ENCODE measurements at regions not wholly inside any gene's neighbourhood (a gene's known extent, or its start where the extent isn't known, plus 50 kb on each side); places are given as distances from the start of the nearest gene placed in this dataset.

DNA sequence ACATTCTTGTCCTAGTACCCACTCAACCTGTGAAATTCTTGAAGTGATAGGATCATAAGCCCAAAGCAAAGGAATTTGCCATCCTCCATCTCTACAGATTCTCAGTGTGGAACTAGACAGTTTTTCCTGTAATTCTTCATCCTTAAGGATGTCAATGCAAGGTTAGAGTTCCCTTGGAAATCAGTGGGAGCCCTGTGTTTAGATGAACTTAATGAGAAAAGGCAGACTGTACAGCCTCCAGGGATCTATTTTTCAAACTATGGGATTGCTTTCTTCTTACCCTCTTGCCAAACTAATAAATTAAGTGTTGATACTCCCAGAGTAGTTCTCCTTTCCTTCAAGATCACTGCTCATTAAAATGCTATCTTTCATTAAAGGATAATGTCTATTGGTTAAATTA, 78.1 kb upstream of the OLFM3 start:
- no peak for TF ChIP-seq POLR2A (IDR thresholded peaks at IDR 0.05; ENCODE audit: low read depth, low read length)
- TF ChIP-seq TAF1 (IDR thresholded peaks at IDR 0.05; ENCODE audit: borderline replicate concordance, low read depth, low read length) = no peak
- no peak for TF ChIP-seq POLR2AphosphoS5 (IDR thresholded peaks at IDR 0.05; ENCODE audit: low read depth, low read length)
